GM19043 (cell line): ENCODE measurements at regions not wholly inside any gene's neighbourhood (a gene's known extent, or its start where the extent isn't known, plus 50 kb on each side); places are given as distances from the start of the nearest gene placed in this dataset.
A peak's percentile ranks its signal among the peaks of the same experiment; 100 is the strongest.
"Not testable (repeated sequence)": the region's sequence is repeated elsewhere in the genome, so short reads cannot be mapped to it uniquely, and the experiment has no call there.

Experiments
- ATAC-seq: cut with Tn5 transposase; IDR thresholded peaks from one replicate; pipeline ENCODE4 v1.9.1; 2021; ENCODE audit warnings: low read depth; ENCODE audit not compliant: unreplicated experiment

DNA sequence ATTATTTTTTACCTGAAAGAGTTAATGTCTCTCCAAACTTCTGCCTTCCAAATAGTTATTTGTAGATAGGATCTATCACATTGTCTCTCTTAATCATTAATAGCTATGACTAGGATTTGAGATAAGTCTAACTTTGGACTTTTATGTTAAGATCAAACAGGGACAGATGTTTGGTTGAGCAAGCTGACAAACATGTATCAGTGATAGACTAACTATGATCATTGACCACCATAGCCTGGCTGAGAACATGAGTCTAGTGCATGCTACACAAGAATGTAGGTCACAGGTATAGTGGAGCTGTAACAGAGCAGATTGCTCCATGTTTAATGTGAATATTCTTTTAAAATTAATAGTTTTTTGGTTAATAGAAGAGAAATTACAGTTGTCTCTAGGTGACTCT is 52.0 kb downstream of the SYT15B start:
- not testable (repeated sequence) for ATAC-seq

DNA sequence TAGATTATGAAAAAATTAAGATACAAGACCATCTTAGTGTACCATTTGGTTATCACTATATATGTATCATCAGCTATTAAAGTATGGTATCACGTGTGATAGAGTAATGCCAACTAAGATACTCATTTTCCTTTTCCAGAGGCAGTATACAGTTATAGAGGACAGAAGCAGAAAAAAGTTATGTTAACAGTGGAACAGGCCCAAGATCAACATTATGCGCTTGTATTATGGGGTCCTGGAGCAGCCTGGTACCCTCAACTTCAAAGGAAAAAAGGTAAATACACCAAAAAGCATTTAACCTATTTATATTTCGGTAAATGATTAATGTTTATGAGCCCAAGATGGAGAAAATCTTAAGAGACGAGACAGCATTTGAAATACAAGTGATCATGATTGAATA is 52.9 kb downstream of the SYT15B start:
- not testable (repeated sequence) for ATAC-seq

DNA sequence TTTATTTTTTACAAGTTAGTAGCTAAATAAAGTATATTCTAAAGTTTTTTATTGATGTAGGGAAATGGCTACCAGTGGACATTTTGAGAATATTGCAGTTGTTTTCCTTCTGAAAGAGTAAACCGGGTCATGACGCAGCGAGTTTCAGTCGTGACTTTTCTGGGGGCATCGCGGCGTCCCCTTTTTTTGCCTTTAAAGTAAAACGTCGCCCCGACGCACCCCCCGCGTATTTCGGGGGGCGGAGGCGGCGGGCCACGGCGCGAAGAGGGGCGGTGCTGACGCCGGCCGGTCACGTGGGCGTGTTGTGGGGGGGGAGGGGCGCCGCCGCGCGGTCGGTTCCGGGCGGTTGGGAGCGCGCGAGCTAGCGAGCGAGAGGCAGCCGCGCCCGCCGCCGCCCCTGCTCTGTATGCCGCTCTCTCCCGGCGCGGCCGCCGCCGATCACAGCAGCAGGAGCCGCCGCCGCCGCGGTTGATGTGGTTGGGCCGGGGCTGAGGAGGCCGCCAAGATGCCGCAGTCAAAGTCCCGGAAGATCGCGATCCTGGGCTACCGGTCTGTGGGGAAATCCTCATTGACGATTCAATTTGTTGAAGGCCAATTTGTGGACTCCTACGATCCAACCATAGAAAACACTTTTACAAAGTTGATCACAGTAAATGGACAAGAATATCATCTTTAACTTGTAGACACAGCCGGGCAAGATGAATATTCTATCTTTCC is 57.5 kb downstream of the SYT15B start:
- peak; percentile 96 for ATAC-seq

DNA sequence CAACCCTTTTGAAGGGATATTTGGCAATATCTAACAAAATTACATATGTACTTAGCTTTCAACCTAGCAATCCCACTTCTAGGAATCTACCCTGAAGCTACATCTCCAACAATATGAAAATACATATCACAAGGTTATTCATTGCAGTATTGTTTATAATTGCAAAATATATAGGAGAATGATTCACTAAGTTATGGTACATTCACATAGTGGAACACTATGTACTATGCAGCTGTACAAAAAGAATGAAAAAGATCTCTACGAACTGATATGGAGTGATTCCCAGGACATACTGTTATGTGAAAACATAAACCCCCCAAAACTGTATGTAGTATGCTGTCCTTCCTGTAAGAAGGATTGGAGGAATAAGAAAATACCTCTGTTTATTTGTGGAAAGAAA is 62.1 kb downstream of the SYT15B start:
- not testable (repeated sequence) for ATAC-seq

DNA sequence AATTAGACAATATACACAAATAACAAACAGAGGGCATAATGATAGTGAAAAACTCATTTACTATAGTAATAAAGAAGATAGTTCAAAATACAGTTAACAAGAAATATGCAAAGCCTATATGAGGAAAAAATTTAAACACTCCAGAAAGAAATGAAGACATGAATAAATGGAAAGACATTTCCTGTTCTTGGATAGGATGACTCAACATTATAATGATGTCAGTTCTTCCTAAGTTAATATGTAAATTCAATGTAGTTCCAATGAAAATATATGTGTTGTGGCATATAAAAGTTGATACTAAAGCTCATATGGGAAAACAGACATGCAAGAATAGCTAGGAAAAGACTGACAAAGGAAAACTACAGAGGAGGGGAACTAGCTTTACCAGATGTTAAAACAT is 63.5 kb downstream of the SYT15B start:
- not testable (repeated sequence) for ATAC-seq

DNA sequence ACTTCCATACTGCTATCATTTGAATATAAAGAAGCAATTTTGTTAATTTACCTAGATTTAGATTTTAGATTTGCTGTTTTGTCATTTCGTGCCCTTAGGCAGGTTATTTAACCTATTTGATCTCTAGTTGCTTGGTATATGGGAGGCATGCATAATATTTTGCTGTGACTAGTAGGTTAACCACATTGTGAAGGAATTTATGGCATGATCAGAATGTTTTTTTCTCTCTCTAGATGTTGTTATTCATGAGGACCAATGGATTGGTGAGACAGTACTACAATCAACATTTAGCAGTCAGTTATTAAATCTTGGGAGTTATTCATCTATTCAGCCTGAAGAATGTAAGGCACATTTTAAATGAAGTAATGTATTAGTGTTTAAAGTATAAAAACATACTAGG is 67.2 kb downstream of the SYT15B start:
- ATAC-seq: not testable (repeated sequence)

DNA sequence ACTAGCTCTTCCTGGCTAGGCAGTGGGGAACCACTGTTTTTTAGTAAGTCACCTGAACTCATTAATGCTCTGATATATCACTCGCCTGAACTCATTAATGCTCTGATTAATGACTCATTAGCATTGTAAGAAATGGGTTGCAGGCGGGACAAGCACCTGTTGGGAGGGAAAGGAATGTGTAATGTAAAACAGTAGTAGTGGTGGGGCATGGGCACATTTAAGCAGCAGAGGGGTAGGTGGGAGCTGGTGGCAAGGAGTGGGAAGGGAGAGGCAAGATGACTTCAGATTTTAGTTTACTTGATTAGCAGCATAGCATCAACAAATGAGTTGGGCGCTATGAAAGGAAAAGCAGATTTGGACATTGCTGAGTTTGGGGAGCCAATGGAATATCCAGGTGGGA is 68.2 kb downstream of the SYT15B start:
- not testable (repeated sequence) for ATAC-seq

DNA sequence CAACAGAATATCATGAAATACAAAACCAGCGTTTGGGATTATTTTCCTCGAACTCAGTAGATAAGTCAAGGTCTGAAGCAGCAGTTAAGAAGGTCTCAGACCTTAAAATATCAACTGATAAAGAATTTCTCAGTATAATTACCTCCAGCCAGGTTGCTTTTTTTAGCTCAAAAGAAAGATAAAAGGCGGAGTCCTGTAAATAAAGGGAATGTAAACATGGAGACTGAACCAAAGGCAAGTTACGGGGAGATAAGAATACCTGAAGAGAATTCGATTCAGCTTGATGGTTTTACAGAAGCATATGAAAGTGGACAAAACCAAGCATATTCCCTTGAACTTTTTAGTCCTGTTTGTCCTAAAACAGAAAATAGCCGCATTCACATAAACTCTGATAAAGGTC is 73.1 kb downstream of the SYT15B start:
- ATAC-seq: not testable (repeated sequence)

DNA sequence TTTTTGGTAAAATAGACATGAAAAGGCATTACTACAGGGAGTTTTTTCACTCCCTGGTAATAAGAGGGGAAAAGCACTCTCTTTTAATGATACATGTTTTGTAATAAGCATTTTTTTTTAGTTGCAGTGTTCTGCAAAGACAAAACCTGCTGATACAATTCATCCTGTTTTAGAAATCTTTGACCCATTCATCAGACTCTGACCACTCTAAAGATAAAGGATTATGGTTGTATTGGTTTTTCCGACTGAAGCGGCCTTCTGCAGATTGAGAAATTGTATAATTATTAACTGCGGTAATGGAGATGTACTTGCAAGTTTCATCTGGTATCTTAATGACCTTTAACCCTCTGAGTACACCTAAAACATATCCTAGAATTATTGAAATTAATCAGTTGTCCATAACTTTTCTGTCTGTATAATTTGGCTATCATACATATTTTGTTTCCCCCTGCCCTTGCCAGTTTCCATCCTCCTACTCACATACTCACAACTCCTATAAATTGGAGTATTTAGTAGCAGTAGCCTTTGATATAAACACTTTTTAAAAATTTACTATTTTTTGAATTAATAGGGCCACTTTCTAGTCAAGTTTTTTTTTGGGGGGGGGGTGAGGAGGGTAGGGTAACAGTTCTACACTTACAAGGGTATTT is 79.4 kb downstream of the SYT15B start:
- not testable (repeated sequence) for ATAC-seq

DNA sequence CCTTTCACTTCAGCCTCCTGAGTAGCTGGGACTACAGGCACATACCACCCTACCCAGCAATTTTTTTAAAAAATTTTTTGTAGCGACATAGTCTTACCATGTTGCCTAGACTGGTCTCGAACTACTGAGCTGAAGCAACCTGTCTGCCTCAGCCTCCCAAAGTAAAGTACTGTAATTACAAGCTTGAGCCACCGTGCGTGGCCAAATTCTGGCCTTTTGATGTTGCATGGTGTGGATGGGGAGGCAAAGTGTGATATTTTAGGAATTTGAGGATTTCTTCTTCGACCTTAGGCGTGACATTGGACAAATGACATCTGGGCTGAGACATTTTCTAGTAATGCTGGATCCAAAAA is 81.8 kb downstream of the SYT15B start:
- ATAC-seq: not testable (repeated sequence)

DNA sequence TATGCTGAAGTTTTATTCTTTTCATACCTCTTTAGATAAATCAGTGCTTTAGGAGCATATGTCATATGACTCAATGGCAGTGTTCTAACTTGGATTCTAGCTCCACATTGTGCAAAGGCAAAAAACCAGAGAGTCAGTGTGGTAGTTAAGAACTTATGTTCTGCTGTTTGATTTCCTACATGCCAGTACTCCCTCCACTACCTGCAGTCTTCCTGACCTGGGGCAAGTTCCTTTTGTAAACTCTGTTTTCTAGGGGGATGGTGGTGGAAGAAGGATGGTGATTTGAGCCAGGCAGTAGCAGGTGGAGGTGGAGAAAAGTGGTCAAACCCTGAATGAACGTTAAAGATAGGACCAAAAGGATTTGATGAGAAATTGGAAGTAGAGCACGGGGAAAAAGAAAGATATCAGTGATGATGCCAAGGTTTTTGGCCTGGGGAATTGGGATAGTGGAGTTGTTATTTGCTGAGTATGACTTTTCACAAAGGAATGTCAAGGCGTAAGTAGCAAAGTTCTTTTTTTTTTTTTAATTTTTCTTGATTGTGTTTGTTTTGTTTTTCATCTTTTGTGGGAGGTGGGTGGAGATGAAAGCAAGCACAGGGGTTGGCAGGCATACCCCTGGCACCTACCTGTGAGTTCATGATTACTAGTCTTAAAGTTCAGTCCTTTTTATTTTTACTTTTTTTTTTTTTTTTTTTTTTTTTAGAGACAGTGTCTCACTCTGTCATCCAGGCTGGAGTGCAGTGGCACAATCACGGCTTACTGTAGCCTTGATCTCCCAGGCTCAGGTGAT is 82.3 kb downstream of the SYT15B start:
- ATAC-seq: not testable (repeated sequence)

DNA sequence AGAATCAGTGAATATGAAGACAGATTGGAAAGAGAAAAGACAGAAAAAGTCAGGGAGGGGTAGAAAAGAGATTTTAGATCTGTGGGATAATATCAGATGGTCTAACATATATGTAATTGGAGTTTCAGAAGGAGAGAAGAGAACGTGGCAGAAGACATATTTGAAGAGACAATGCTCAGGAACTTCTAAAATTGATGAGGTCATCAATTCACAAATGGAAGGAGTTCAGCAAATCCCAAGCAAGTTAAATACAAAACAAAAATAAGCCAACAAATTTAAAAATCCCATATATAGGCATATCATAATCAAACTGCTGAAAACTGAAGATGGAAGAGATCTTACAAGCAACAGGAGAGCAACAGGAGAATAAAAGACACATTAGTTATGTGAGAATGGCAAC is 87.3 kb downstream of the SYT15B start:
- not testable (repeated sequence) for ATAC-seq

DNA sequence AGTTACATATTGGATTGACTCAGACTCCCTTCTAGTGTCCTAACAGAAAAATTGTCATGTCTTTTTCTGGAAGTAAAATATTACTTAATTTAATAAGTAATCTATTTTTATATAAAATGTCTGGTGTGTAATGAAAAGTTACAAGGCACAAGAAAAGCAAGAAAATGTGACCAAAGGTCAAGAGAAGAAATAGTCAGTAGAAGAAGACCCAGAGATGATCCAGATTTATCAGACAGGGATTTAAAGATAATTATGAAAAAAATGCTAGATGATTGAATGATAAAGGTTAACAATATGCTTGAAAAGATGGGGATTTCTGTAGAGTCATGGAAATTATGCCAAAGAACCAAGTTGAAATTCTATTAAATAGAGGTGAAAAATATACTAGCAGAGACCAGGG is 87.8 kb downstream of the SYT15B start:
- ATAC-seq: not testable (repeated sequence)

DNA sequence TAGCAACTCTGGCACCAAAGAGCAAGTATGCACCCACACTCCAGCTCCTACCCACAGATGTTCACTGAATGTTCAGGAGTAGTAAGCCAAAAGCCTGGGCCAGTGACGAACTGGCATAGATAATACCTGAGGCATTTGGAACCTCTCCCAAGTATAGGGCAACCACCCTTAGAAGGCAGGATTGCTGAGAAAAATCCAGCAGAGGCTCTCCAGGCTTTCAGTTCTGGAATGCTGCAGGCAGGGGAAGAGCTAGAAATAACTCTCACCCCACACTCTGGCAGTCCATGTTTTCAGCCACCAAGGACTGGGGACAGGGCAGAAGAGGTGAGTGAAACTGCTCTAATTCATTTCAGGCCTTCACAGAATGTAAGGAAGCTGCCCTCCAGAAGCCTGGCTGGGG is 90.3 kb downstream of the SYT15B start:
- not testable (repeated sequence) for ATAC-seq

DNA sequence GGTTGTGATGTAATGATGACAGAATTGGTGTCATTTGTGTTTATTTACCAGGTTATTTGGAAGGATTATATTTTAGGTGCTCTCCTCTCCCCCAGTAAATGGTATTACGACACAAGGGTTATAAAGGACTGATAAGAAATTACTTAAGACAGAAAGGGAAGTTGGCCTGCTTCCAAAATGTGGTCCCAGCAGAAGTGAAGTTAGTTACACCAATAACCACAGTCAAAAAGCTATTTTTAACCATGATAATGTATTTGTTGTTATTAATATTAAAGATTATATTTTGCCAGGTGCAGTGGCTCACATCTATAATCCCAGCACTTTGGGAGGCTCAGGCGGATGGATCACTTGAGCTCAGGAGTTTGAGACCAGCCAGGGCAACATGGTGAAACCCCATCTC is 92.5 kb downstream of the SYT15B start:
- not testable (repeated sequence) for ATAC-seq

DNA sequence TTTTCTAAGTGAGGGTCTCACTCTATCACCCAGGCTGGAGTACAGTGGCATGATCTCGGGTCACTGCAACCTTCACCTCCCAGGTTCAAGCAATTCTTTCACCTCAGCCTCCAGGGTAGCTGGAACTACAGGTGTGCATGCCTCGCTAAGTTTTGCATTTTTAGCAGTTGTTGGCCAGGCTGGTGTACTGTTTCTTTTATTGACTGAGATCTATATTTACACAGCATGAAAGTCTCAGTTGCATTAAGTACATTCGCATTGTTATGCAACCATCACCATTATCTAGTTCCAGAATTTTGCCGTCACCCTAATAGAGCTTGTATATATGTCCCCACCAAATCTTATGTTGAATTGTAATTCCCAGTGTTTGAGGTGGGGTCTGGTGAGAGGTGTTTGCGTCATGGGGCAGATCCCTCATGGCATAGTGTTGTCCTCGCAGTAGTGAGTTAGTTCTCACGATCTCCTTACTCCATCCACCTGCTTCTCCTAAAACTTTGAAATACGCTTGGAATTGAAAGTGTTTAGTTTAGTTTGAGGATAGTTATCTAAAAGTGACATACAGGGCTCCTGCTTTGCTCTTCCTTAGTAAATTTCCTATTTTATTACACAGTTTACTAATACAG is 101.3 kb downstream of the SYT15B start:
- ATAC-seq: not testable (repeated sequence)

DNA sequence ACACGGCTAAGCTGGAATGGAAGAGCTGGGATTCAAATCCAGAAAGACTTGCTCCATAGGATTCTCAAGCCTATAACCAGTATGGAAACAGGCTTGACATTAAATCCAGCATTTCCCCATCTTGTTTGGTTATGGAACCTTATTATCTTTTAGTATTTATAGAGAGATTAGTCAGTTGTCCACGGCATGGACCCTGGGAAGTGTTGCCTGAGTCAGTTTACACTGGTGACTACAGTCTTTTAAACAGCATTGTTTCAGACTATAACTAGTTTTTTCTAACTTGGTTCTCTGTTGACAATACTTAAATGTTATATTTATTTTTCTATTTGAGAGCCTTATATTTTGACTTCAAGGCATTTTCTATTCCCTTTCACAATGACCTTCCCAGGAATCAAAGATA is 106.7 kb downstream of the SYT15B start:
- ATAC-seq: not testable (repeated sequence)

DNA sequence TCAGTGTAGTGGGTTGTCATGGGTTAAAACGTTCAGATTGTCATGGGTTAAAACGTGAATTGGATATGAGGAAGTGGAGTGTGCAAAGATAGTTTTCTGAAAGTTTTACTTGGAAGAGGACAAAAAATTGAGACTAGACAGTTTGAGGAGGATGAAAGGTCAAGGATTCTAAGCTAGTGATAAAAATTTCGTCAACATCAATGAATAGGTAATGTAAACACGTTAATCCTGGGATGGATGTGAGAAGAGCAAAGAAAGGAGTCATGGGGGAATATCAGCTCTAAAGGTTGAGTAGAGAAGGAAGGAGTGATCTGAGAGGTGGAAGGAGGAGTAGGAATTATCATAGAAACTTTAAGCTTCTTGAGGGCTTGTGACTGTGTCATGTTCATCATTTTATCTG is 109.2 kb downstream of the SYT15B start:
- ATAC-seq: not testable (repeated sequence)

DNA sequence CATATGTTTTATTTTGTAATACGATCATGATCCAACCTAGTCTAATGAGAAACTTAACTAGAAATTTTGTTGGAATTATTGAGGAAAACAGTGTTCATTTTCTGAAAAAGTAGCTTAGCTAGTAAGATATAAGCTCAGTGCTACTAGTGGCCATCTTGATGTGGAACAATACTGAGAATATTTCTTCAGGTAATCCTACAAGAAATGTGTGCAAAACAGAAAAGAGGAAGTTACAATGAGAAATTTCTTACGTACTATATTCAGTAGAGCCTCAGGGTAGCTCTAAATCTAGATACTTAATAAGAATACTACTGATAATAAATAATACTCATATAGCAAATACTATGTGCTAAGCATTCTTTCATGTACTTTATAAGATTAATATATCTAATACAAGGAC is 114.8 kb downstream of the SYT15B start:
- not testable (repeated sequence) for ATAC-seq

DNA sequence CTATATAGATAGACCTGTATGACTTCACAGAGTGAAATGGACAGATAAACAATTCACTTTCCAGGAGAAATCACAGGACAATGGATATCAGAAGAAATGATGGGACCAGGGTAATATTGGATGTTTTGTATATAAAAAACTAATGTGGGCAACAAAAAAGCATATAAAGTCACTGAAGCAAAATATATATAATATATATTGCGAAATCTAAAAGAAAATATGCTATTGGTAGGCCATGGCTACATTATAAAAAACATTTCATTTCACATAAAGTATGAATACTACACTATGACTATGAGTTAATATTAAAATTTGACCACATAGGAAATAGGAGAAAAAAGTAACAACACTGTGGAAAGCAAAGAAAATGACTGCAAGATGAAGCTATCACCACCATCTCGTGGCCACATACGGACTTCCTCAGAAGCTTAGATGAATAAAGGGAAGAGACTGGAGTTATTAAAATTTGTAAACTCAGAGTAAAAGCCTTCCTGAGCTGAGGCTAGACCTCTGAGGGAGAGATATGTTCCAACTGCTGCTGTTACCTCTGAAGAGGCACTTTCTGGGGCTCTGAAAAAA is 115.8 kb downstream of the SYT15B start:
- not testable (repeated sequence) for ATAC-seq
